ENCODE measurements at regions not wholly inside any gene's neighbourhood (a gene's known extent, or its start where the extent isn't known, plus 50 kb on each side); places are given as distances from the start of the nearest gene placed in this dataset.

GRCh38 chr18:77520767-77521166 is 271.1 kb downstream of the GALR1 start:
- no peak for DNase-seq (ENCODE audit: low spot score)

GRCh38 chr18:77522051-77522675 is 272.5 kb downstream of the GALR1 start:
- DNase-seq (ENCODE audit: low spot score) = no peak

- no peak for DNase-seq (ENCODE audit: low spot score)
These were observed 275.3 kb downstream of the GALR1 start for GRCh38 chr18:77524909-77525308.

- no peak for DNase-seq (ENCODE audit: low spot score)
These were observed 277.3 kb downstream of the GALR1 start for GRCh38 chr18:77526962-77527361.

- no peak for DNase-seq (ENCODE audit: low spot score)
These were observed 279.2 kb downstream of the GALR1 start for GRCh38 chr18:77528872-77529271.

GRCh38 chr18:77529492-77530176 is 280.0 kb downstream of the GALR1 start:
- DNase-seq (ENCODE audit: low spot score) = no peak

GRCh38 chr18:77530732-77531131 is 281.1 kb downstream of the GALR1 start:
- DNase-seq (ENCODE audit: low spot score) = no peak

GRCh38 chr18:77539860-77540259 is 290.2 kb downstream of the GALR1 start:
- no peak for DNase-seq (ENCODE audit: low spot score)

GRCh38 chr18:77544792-77545191 is 295.1 kb downstream of the GALR1 start:
- no peak for DNase-seq (ENCODE audit: low spot score)

- no peak for DNase-seq (ENCODE audit: low spot score)
These were observed 298.1 kb downstream of the GALR1 start for GRCh38 chr18:77547757-77548156.

GRCh38 chr18:77548790-77549420 is 299.3 kb downstream of the GALR1 start:
- DNase-seq (ENCODE audit: low spot score) = no peak

GRCh38 chr18:77550625-77551024 is 301.0 kb downstream of the GALR1 start:
- no peak for DNase-seq (ENCODE audit: low spot score)

- no peak for DNase-seq (ENCODE audit: low spot score)
These were observed 301.4 kb downstream of the GALR1 start for GRCh38 chr18:77551055-77551454.

- no peak for DNase-seq (ENCODE audit: low spot score)
These were observed 303.3 kb downstream of the GALR1 start for GRCh38 chr18:77552945-77553344.

GRCh38 chr18:77554061-77554460 is 304.4 kb downstream of the GALR1 start:
- DNase-seq (ENCODE audit: low spot score) = no peak

- no peak for DNase-seq (ENCODE audit: low spot score)
These were observed 307.5 kb downstream of the GALR1 start for GRCh38 chr18:77557046-77557587.

GRCh38 chr18:77559274-77559910 is 309.7 kb downstream of the GALR1 start:
- DNase-seq (ENCODE audit: low spot score) = no peak

GRCh38 chr18:77560341-77560992 is 310.8 kb downstream of the GALR1 start:
- no peak for DNase-seq (ENCODE audit: low spot score)

- no peak for DNase-seq (ENCODE audit: low spot score)
These were observed 317.0 kb downstream of the GALR1 start for GRCh38 chr18:77566604-77567003.

- no peak for DNase-seq (ENCODE audit: low spot score)
These were observed 317.6 kb downstream of the GALR1 start for GRCh38 chr18:77567205-77567604.

GRCh38 chr18:77571743-77572142 is 322.1 kb downstream of the GALR1 start:
- no peak for DNase-seq (ENCODE audit: low spot score)

GRCh38 chr18:77572537-77572936 is 322.9 kb downstream of the GALR1 start:
- DNase-seq (ENCODE audit: low spot score) = no peak

Data from D341Med (cell line).